Natural killer cell (primary cell): ENCODE measurements at regions not wholly inside any gene's neighbourhood (a gene's known extent, or its start where the extent isn't known, plus 50 kb on each side); places are given as distances from the start of the nearest gene placed in this dataset.

Source experiments
- ATAC-seq, 3 donors: fragments of 150-1000 bp in 2 of 3; fragments of 200-7000 bp in 1 of 3; cut with Tn5 transposase; 1 replicate in 1 of 3; 2 replicates in 2 of 3; pipeline ENCODE4 v1.10.0; 2021; ENCODE audit warnings: mild to moderate bottlenecking in 2 of 3, moderate library complexity in 2 of 3
- DNase-seq, 2 donors: peaks; one replicate each; pipeline versions ENCODE4 v3.0.0 to v3.0.0-alpha.2; 2013 to 2021; ENCODE audit warnings: mixed read lengths in 1 of 2
- H3K27ac ChIP-seq: one replicate; pipeline ENCODE4 v1.5.1; 2013; ENCODE audit warnings: mild to moderate bottlenecking, low read length
- H3K27me3 ChIP-seq: one replicate; pipeline ENCODE4 v1.6.1; 2013; ENCODE audit warnings: low read length; ENCODE audit not compliant: control insufficient read depth, insufficient read depth
- H3K36me3 ChIP-seq: one replicate; pipeline ENCODE4 v1.6.1; 2013; ENCODE audit warnings: low read length; ENCODE audit not compliant: control insufficient read depth, insufficient read depth
- H3K4me1 ChIP-seq: one replicate; pipeline ENCODE4 v1.6.1; 2013; ENCODE audit warnings: low read length; ENCODE audit not compliant: control insufficient read depth, insufficient read depth
- H3K4me3 ChIP-seq: one replicate; pipeline ENCODE4 v1.5.1; 2013; ENCODE audit warnings: low read length
- H3K9me3 ChIP-seq: one replicate; pipeline ENCODE4 v1.6.1; 2013; ENCODE audit warnings: low read length; ENCODE audit not compliant: control insufficient read depth, insufficient read depth
- H3K27ac Mint-ChIP-seq, 2 donors: one replicate each; pipeline ENCODE4 v1.8.0; 2022; ENCODE audit warnings: mild to moderate bottlenecking in 2 of 2, mixed read lengths in 2 of 2, moderate library complexity in 1 of 2
- H3K27me3 Mint-ChIP-seq, 2 donors: one replicate each; pipeline ENCODE4 v1.8.0; 2022; ENCODE audit warnings: low read depth in 2 of 2, mixed read lengths in 2 of 2
- H3K36me3 Mint-ChIP-seq: one replicate; pipeline ENCODE4 v1.8.0; 2022; ENCODE audit warnings: mixed read lengths
- H3K4me1 Mint-ChIP-seq, 2 donors: one replicate each; pipeline ENCODE4 v1.8.0; 2022; ENCODE audit warnings: mixed read lengths in 2 of 2
- H3K4me3 Mint-ChIP-seq: one replicate; pipeline ENCODE4 v1.8.0; 2022; ENCODE audit warnings: mild to moderate bottlenecking, moderate library complexity, mixed read lengths
- H3K9me3 Mint-ChIP-seq, 2 donors: one replicate each; pipeline ENCODE4 v1.8.0; 2022; ENCODE audit warnings: mixed read lengths in 2 of 2
- WGBS: methylation state at CpG from one replicate; pipeline ENCODE4 v1.1.7; 2013; ENCODE audit warnings: missing lambda C conversion rate; ENCODE audit not compliant: insufficient coverage; 5-methylcytosine and 5-hydroxymethylcytosine counted together
- intact Hi-C: fragments of 100-400 bp; cut with micrococcal nuclease; formaldehyde crosslinking; loops from one replicate; pipeline ENCODE4 v1.14.2; 2022
- TF ChIP-seq, protein P1 (sequence below): fragments of 200-600 bp; IDR thresholded peaks from one replicate; pipeline ENCODE4 v1.8.0; 2022; ENCODE audit warnings: antibody characterized with exemption

GRCh38 chr6:106886081-106886843 is 88.3 kb downstream of the CD24 start:
- Mint-ChIP-seq H3K9me3 (no peaks in the 10 kb centered on the region), H3K4me3 (no peak overlapping the region), H3K36me3 (no peaks in the 10 kb centered on the region), H3K4me1 (no peaks in the 10 kb centered on the region), H3K27ac (no peak overlapping the region), H3K27me3 (peaks cover 14 to 36% of the 10 kb centered on the region in 2 donors)
- Histone ChIP-seq H3K4me1 (no peaks in the 10 kb centered on the region), H3K36me3 (no peaks in the 10 kb centered on the region), H3K9me3 (no peaks in the 10 kb centered on the region), H3K27ac (no peak overlapping the region), H3K4me3 (no peak overlapping the region), H3K27me3 (no peaks in the 10 kb centered on the region)
- intact Hi-C loops: no loop called here
- ATAC-seq (no peak), DNase-seq (no peak)
- TF ChIP-seq, protein P1, sequence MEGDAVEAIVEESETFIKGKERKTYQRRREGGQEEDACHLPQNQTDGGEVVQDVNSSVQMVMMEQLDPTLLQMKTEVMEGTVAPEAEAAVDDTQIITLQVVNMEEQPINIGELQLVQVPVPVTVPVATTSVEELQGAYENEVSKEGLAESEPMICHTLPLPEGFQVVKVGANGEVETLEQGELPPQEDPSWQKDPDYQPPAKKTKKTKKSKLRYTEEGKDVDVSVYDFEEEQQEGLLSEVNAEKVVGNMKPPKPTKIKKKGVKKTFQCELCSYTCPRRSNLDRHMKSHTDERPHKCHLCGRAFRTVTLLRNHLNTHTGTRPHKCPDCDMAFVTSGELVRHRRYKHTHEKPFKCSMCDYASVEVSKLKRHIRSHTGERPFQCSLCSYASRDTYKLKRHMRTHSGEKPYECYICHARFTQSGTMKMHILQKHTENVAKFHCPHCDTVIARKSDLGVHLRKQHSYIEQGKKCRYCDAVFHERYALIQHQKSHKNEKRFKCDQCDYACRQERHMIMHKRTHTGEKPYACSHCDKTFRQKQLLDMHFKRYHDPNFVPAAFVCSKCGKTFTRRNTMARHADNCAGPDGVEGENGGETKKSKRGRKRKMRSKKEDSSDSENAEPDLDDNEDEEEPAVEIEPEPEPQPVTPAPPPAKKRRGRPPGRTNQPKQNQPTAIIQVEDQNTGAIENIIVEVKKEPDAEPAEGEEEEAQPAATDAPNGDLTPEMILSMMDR: no peak
- 92% methylated on average over 2 of the region's 9 CpGs for WGBS

DNA sequence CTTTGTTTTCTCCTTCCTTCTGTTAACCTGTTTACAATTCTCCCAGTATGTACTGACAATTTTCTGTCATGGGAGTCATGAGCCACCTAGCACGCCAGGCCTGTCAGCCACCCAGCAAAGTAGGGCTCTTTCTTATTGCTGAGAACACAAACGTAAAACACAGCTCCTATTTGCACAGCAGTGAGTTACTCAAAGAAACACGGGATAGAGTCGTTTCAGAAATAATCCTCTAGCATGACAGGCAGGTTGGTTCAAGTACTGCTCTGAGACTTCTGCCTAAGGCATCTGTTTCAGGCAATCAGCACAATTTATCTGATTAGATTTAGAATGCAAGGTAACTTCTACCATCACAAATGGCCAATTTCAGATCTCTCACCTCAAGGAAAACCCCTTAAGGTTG is 88.8 kb downstream of the CD24 start:
- Mint-ChIP-seq H3K27me3 (peaks cover 17 to 32% of the 10 kb centered on the region in 2 donors), H3K27ac (no peak overlapping the region), H3K4me1 (no peaks in the 10 kb centered on the region), H3K36me3 (no peaks in the 10 kb centered on the region), H3K4me3 (no peak overlapping the region), H3K9me3 (no peaks in the 10 kb centered on the region)
- no peaks in the 10 kb centered on the region for H3K4me1 ChIP-seq
- no peaks in the 10 kb centered on the region for H3K27me3 ChIP-seq
- no peak overlapping the region for H3K27ac ChIP-seq
- ATAC-seq (no peak), DNase-seq (no peak)
- H3K4me3 ChIP-seq: no peak overlapping the region
- WGBS: 85% methylated on average over 4 of the region's 4 CpGs
- intact Hi-C loops: no loop called here
- H3K9me3 ChIP-seq: no peaks in the 10 kb centered on the region
- TF ChIP-seq, protein P1: no peak
- H3K36me3 ChIP-seq: no peaks in the 10 kb centered on the region

GRCh38 chr6:106884576-106884975 is 90.0 kb downstream of the CD24 start:
- intact Hi-C loops: no loop called here
- 78% methylated on average over 4 of the region's 6 CpGs for WGBS
- TF ChIP-seq, protein P1: no peak

GRCh38 chr6:106883808-106884262 is 90.7 kb downstream of the CD24 start:
- WGBS: 85% methylated on average over 4 of the region's 4 CpGs
- H3K9me3 ChIP-seq: no peaks in the 10 kb centered on the region
- H3K4me3 ChIP-seq: no peak overlapping the region
- Mint-ChIP-seq H3K27ac (no peak overlapping the region), H3K4me3 (no peak overlapping the region), H3K27me3 (peaks cover 15 to 29% of the 10 kb centered on the region in 2 donors), H3K36me3 (no peaks in the 10 kb centered on the region), H3K9me3 (no peaks in the 10 kb centered on the region), H3K4me1 (no peaks in the 10 kb centered on the region)
- no peaks in the 10 kb centered on the region for H3K4me1 ChIP-seq
- ATAC-seq: no peak
- no peak for DNase-seq
- intact Hi-C loops: no loop called here
- no peaks in the 10 kb centered on the region for H3K27me3 ChIP-seq
- H3K27ac ChIP-seq: no peak overlapping the region
- H3K36me3 ChIP-seq: no peaks in the 10 kb centered on the region
- TF ChIP-seq, protein P1: no peak

More at GRCh38 chr6:106884576-106884975, 90.0 kb downstream of the CD24 start:
- H3K4me1 Mint-ChIP-seq: no peaks in the 10 kb centered on the region
- Histone ChIP-seq H3K27ac (no peak overlapping the region), H3K4me1 (no peaks in the 10 kb centered on the region), H3K4me3 (no peak overlapping the region), H3K36me3 (no peaks in the 10 kb centered on the region), H3K27me3 (no peaks in the 10 kb centered on the region), H3K9me3 (no peaks in the 10 kb centered on the region)
- no peak overlapping the region for H3K27ac Mint-ChIP-seq
- DNase-seq: no peak
- no peaks in the 10 kb centered on the region for H3K9me3 Mint-ChIP-seq
- ATAC-seq: no peak
- H3K27me3 Mint-ChIP-seq: peaks cover 15 to 29% of the 10 kb centered on the region in 2 donors
- no peak overlapping the region for H3K4me3 Mint-ChIP-seq
- H3K36me3 Mint-ChIP-seq: no peaks in the 10 kb centered on the region
